IMR-90 (cell line): ENCODE measurements at regions not wholly inside any gene's neighbourhood (a gene's known extent, or its start where the extent isn't known, plus 50 kb on each side); places are given as distances from the start of the nearest gene placed in this dataset.

Experiments
- ATAC-seq: fragments of 200-7000 bp; cut with Tn5 transposase; 2 replicates; pipeline ENCODE4 v1.9.1; 2020; ENCODE audit warnings: low read depth, mild to moderate bottlenecking, moderate library complexity
- BruUV-seq: library from RNA; stranded (reverse); fragments of 400-500 nt; replicated peaks from 2 replicates; lab custom pipeline; 2021; lab: Mats Ljungman, UMichigan
- CTCF ChIA-PET: fragments of 300-600 bp; formaldehyde crosslinking; extraction: SDS; loops from one replicate; lab custom pipeline; 2021; ENCODE audit warnings: antibody characterized with exemption; lab: Yijun Ruan, JAX
- POLR2A ChIA-PET: fragments of 300-600 bp; sonication (Branson Sonifier 250); formaldehyde crosslinking; loops from one replicate; lab custom pipeline; 2022; ENCODE audit warnings: antibody characterized with exemption; ENCODE audit not compliant: unreplicated experiment; lab: Charles Lee
- DNase-seq: peaks from one replicate; pipeline ENCODE4 v3.0.0; 2013
- H2AFZ ChIP-seq: replicated peaks from 2 replicates; pipeline ENCODE3; 2013; ENCODE audit warnings: low read length, mild to moderate bottlenecking; ENCODE audit not compliant: poor library complexity
- H2AK5ac ChIP-seq: 2 replicates; pipeline ENCODE4 v1.6.1; 2013; ENCODE audit warnings: low read depth, low read length, inconsistent platforms
- H2AK9ac ChIP-seq: replicated peaks from 2 replicates; pipeline ENCODE3; 2013; ENCODE audit warnings: mild to moderate bottlenecking, low read depth, low read length, moderate library complexity; ENCODE audit not compliant: poor library complexity
- H2BK120ac ChIP-seq: 2 replicates; pipeline ENCODE4 v1.6.1; 2013; ENCODE audit warnings: low read depth, low read length, inconsistent platforms
- H2BK15ac ChIP-seq: 3 replicates; pipeline ENCODE4 v1.6.1; 2013; ENCODE audit warnings: low read depth, low read length, inconsistent platforms
- H2BK20ac ChIP-seq: 2 replicates; pipeline ENCODE4 v1.6.1; 2013; ENCODE audit warnings: low read depth, mild to moderate bottlenecking, inconsistent platforms, low read length, moderate library complexity
- H2BK5ac ChIP-seq: 2 replicates; pipeline ENCODE4 v1.6.1; 2013; ENCODE audit warnings: mild to moderate bottlenecking, low read depth, low read length, inconsistent platforms; ENCODE audit not compliant: poor library complexity, severe bottlenecking
- H3K14ac ChIP-seq: replicated peaks from 2 replicates; pipeline ENCODE4 v1.6.1; 2013; ENCODE audit warnings: low read depth, low read length, inconsistent platforms
- H3K18ac ChIP-seq: 2 replicates; pipeline ENCODE4 v1.6.1; 2013; ENCODE audit warnings: low read depth, low read length, control low read depth
- H3K23ac ChIP-seq: 2 replicates; pipeline ENCODE4 v1.6.1; 2013; ENCODE audit warnings: low read depth, low read length, inconsistent platforms
- H3K27ac ChIP-seq: 2 replicates; pipeline ENCODE4 v1.5.1; 2013; ENCODE audit warnings: mild to moderate bottlenecking, control low read depth, low read length; ENCODE audit not compliant: insufficient read depth
- H3K27me3 ChIP-seq: 2 replicates; pipeline ENCODE4 v1.6.1; 2013; ENCODE audit warnings: low read length; ENCODE audit not compliant: control insufficient read depth, insufficient read depth
- H3K36me3 ChIP-seq: 2 replicates; pipeline ENCODE4 v1.6.1; 2013; ENCODE audit warnings: low read length, mixed read lengths; ENCODE audit not compliant: control insufficient read depth, insufficient read depth
- H3K4ac ChIP-seq: 2 replicates; pipeline ENCODE4 v1.6.1; 2013; ENCODE audit warnings: low read depth, low read length, inconsistent platforms
- H3K4me1 ChIP-seq: 2 replicates; pipeline ENCODE4 v1.6.1; 2013; ENCODE audit warnings: low read length, mixed read lengths; ENCODE audit not compliant: control insufficient read depth, insufficient read depth
- H3K4me2 ChIP-seq: 2 replicates; pipeline ENCODE4 v1.6.1; 2013; ENCODE audit warnings: low read depth, mild to moderate bottlenecking, control low read depth, low read length, moderate library complexity
- H3K4me3 ChIP-seq: 2 replicates; pipeline ENCODE4 v1.5.1; 2013; ENCODE audit warnings: low read depth, mild to moderate bottlenecking, control low read depth, low read length, moderate library complexity; ENCODE audit not compliant: insufficient read depth
- H3K56ac ChIP-seq: 2 replicates; pipeline ENCODE4 v1.6.1; 2013; ENCODE audit warnings: low read length, inconsistent platforms; ENCODE audit not compliant: insufficient read depth; ENCODE audit errors: extremely low read depth
- H3K79me1 ChIP-seq, 2 experiments: 2 replicates each; pipeline ENCODE4 v1.6.1; 2013; ENCODE audit warnings: low read length in 2 of 2, inconsistent platforms in 1 of 2, low read depth in 1 of 2
- H3K9ac ChIP-seq: 2 replicates; pipeline ENCODE4 v1.6.1; 2013; ENCODE audit warnings: low read depth, low read length, control low read depth
- H3K9me1 ChIP-seq: 2 replicates; pipeline ENCODE4 v1.6.1; 2013; ENCODE audit warnings: low read length, inconsistent platforms; ENCODE audit not compliant: insufficient read depth
- H3K9me3 ChIP-seq: 2 replicates; pipeline ENCODE4 v1.6.1; 2013; ENCODE audit warnings: low read length; ENCODE audit not compliant: control insufficient read depth, insufficient read depth
- H4K20me1 ChIP-seq: 2 replicates; pipeline ENCODE4 v1.6.1; 2013; ENCODE audit warnings: low read length, inconsistent platforms; ENCODE audit not compliant: insufficient read depth
- H4K5ac ChIP-seq: 2 replicates; pipeline ENCODE4 v1.6.1; 2013; ENCODE audit warnings: mild to moderate bottlenecking, low read depth, low read length, control low read depth
- H4K8ac ChIP-seq, 2 experiments: 2 replicates each; pipeline ENCODE4 v1.6.1; 2013; ENCODE audit warnings: low read depth in 2 of 2, low read length in 2 of 2, control low read depth in 1 of 2, inconsistent platforms in 1 of 2
- H4K91ac ChIP-seq: 2 replicates; pipeline ENCODE4 v1.6.1; 2013; ENCODE audit warnings: low read depth, low read length, inconsistent platforms; ENCODE audit not compliant: insufficient read depth
- CEBPB ChIP-seq: IDR thresholded peaks from 2 replicates; pipeline ENCODE4 v1.6.1; 2012; ENCODE audit warnings: low read depth, low read length, improper control_type of control experiment
- POLR2A ChIP-seq: IDR thresholded peaks from 2 replicates; pipeline ENCODE4 v1.6.1; 2012; ENCODE audit warnings: mild to moderate bottlenecking, low read depth, low read length
- WGBS, 2 experiments: methylation state at CpG; one replicate each; pipeline versions ENCODE4 v1.1.5 to v1.1.7; 2013; ENCODE audit warnings: missing lambda C conversion rate in 2 of 2; ENCODE audit not compliant: insufficient read length in 1 of 2; ENCODE audit errors: extremely low coverage in 2 of 2; 5-methylcytosine and 5-hydroxymethylcytosine counted together
- dilution Hi-C: fragments of 300-500 bp; cut with HindIII; formaldehyde crosslinking; loops from one replicate; pipeline ENCODE4 v1.14.3; 2018; ENCODE audit warnings: low sequenced_read_pairs; ENCODE audit not compliant: unreplicated experiment
- in situ Hi-C: fragments of 300-500 bp; cut with MboI; formaldehyde crosslinking; loops from 3 replicates; pipeline ENCODE4 v1.14.3; 2019; ENCODE audit warnings: low sequenced_read_pairs, inconsistent platforms, mixed read lengths
- intact Hi-C: fragments of 100-400 bp; cut with micrococcal nuclease; formaldehyde crosslinking; loops from 2 replicates; pipeline ENCODE4 v1.10.0; 2022

GRCh38 chr3:5874931-5875341, 687.4 kb downstream of the EDEM1 start:
- Histone ChIP-seq H3K56ac (no peak overlapping the region), H2AK5ac (no peak overlapping the region), H3K36me3 (no peaks in the 10 kb centered on the region), H4K5ac (no peak overlapping the region), H2BK5ac (no peak overlapping the region), H2BK15ac (no peak overlapping the region), H3K9me3 (peaks cover 12% of the 10 kb centered on the region), H4K8ac (no peak overlapping the region), H4K91ac (no peak overlapping the region), H3K23ac (no peak overlapping the region), H4K20me1 (no peaks in the 10 kb centered on the region), H3K9me1 (no peaks in the 10 kb centered on the region), H3K27me3 (no peaks in the 10 kb centered on the region), H3K4me3 (no peak overlapping the region), H3K9ac (no peak overlapping the region), H3K4me2 (no peak overlapping the region), H3K14ac (no peak overlapping the region), H3K27ac (no peak overlapping the region), H2BK20ac (no peak overlapping the region), H2BK120ac (no peak overlapping the region), H3K4me1 (no peaks in the 10 kb centered on the region), H3K4ac (no peak overlapping the region), H2AFZ (no peak overlapping the region), H3K18ac (no peak overlapping the region), H2AK9ac (no peak overlapping the region), H3K79me1 (no peaks in the 10 kb centered on the region)
- POLR2A ChIA-PET, result no interaction called here
- CTCF ChIA-PET, result no interaction called here
- dilution Hi-C loops, result no loop called here
- in situ Hi-C loops, result no loop called here
- no TSS peak for BruUV-seq
- ATAC-seq, result no peak
- intact Hi-C loops, result no loop called here
- no peak for DNase-seq
- TF ChIP-seq POLR2A (no peak), CEBPB (no peak)
- no CpG with 5 or more reads among the region's 2 CpGs for WGBS, 2 experiments
